Liver (tissue), 8 donors: ENCODE measurements at regions not wholly inside any gene's neighbourhood (a gene's known extent, or its start where the extent isn't known, plus 50 kb on each side); places are given as distances from the start of the nearest gene placed in this dataset.

Experiments
- DNase-seq: peaks from one replicate; pipeline ENCODE4 v3.0.0-alpha.2; 2017; ENCODE audit warnings: low spot score
- H3K27ac ChIP-seq, 2 donors: one replicate each; pipeline ENCODE4 v1.7.0; 2013; ENCODE audit warnings: inconsistent platforms in 2 of 2, low read length in 2 of 2, control low read depth in 1 of 2, low read depth in 1 of 2, mild to moderate bottlenecking in 1 of 2
- H3K27me3 ChIP-seq, 4 donors: one replicate each; pipeline versions ENCODE4 v1.6.1 to v1.7.0; 2013; ENCODE audit warnings: low read length in 3 of 4, inconsistent platforms in 1 of 4, mild to moderate bottlenecking in 1 of 4, moderate library complexity in 1 of 4; ENCODE audit not compliant: control insufficient read depth in 4 of 4, insufficient read depth in 4 of 4
- H3K36me3 ChIP-seq, 4 donors: one replicate each; pipeline versions ENCODE4 v1.6.1 to v1.7.0; 2013; ENCODE audit warnings: low read length in 3 of 4, mild to moderate bottlenecking in 3 of 4, low read depth in 1 of 4, moderate library complexity in 1 of 4; ENCODE audit not compliant: control insufficient read depth in 4 of 4, insufficient read depth in 3 of 4
- H3K4me1 ChIP-seq, 4 donors: one replicate each; pipeline versions ENCODE4 v1.6.1 to v1.7.0; 2013; ENCODE audit warnings: low read length in 3 of 4, mild to moderate bottlenecking in 3 of 4, moderate library complexity in 1 of 4; ENCODE audit not compliant: control insufficient read depth in 4 of 4, insufficient read depth in 4 of 4
- H3K4me3 ChIP-seq, 3 donors: one replicate each; pipeline versions ENCODE4 v1.6.1 to v1.7.0; 2013; ENCODE audit warnings: low read length in 3 of 3, control low read depth in 1 of 3, low read depth in 1 of 3, mild to moderate bottlenecking in 1 of 3
- H3K9ac ChIP-seq, 2 donors: one replicate each; pipeline ENCODE4 v1.7.0; 2013; ENCODE audit warnings: low read length in 2 of 2, mild to moderate bottlenecking in 2 of 2, moderate library complexity in 2 of 2, control low read depth in 1 of 2, low read depth in 1 of 2
- H3K9me3 ChIP-seq, 4 donors: one replicate each; pipeline versions ENCODE4 v1.6.1 to v1.7.0; 2013; ENCODE audit warnings: low read length in 3 of 4; ENCODE audit not compliant: control insufficient read depth in 4 of 4
- EGR1 ChIP-seq, 2 donors: IDR thresholded peaks; 2 replicates each; pipeline ENCODE4 v1.6.1; 2016 to 2018; ENCODE audit warnings: antibody characterized with exemption in 2 of 2, low read depth in 2 of 2
- FOXA1 ChIP-seq: IDR thresholded peaks from 2 replicates; pipeline ENCODE4 v1.6.1; 2016; ENCODE audit warnings: antibody characterized with exemption
- GABPA ChIP-seq, 2 donors: IDR thresholded peaks in 1 of 2; conservative IDR thresholded peaks in 1 of 2; 2 replicates each; pipeline ENCODE4 v1.6.1; 2016; ENCODE audit warnings: antibody characterized with exemption in 2 of 2, mild to moderate bottlenecking in 1 of 2, moderate library complexity in 1 of 2
- HNF4A ChIP-seq, 2 donors: conservative IDR thresholded peaks; 2 replicates each; pipeline ENCODE4 v1.6.1; 2016; ENCODE audit warnings: antibody characterized with exemption in 2 of 2, mild to moderate bottlenecking in 2 of 2
- HNF4G ChIP-seq: IDR thresholded peaks from 2 replicates; pipeline ENCODE4 v1.6.1; 2016; ENCODE audit warnings: antibody characterized with exemption
- NR2F2 ChIP-seq: IDR thresholded peaks from 2 replicates; pipeline ENCODE4 v1.6.1; 2016; ENCODE audit warnings: antibody characterized with exemption
- RAD21 ChIP-seq, 2 donors: IDR thresholded peaks; 2 replicates each; pipeline ENCODE4 v1.6.1; 2016; ENCODE audit warnings: antibody characterized with exemption in 2 of 2, mild to moderate bottlenecking in 2 of 2
- RXRA ChIP-seq, 2 donors: IDR thresholded peaks; 2 replicates each; pipeline ENCODE4 v1.6.1; 2017 to 2018; ENCODE audit warnings: antibody characterized with exemption in 2 of 2, mild to moderate bottlenecking in 1 of 2
- SP1 ChIP-seq: IDR thresholded peaks from 2 replicates; pipeline ENCODE4 v1.6.1; 2018; ENCODE audit warnings: antibody characterized with exemption, mild to moderate bottlenecking
- TAF1 ChIP-seq: conservative IDR thresholded peaks from 2 replicates; pipeline ENCODE4 v1.6.1; 2016; ENCODE audit warnings: antibody characterized with exemption, mild to moderate bottlenecking
- YY1 ChIP-seq: IDR thresholded peaks from 2 replicates; pipeline ENCODE4 v1.6.1; 2016; ENCODE audit warnings: antibody characterized with exemption, mild to moderate bottlenecking
- WGBS: extraction: QIAGEN DNeasy Blood & Tissue Kit; methylation state at CpG from one replicate; pipeline ENCODE4 v1.1.7; 2013; 5-methylcytosine and 5-hydroxymethylcytosine counted together
- TF ChIP-seq, protein P1 (sequence below): IDR thresholded peaks from 2 replicates; pipeline ENCODE4 v1.6.1; 2016; ENCODE audit warnings: antibody characterized with exemption
- TF ChIP-seq, protein P2 (sequence below): IDR thresholded peaks from 2 replicates; pipeline ENCODE4 v1.6.1; 2016; ENCODE audit warnings: antibody characterized with exemption, mild to moderate bottlenecking
- TF ChIP-seq, protein P3 (sequence below): IDR thresholded peaks from 2 replicates; pipeline ENCODE4 v1.6.1; 2016; ENCODE audit warnings: antibody characterized with exemption
- TF ChIP-seq, protein P4 (sequence below): IDR thresholded peaks from 2 replicates; pipeline ENCODE4 v1.6.1; 2016; ENCODE audit warnings: antibody characterized with exemption
- TF ChIP-seq, protein P5 (sequence below): fragments of 150-350 bp; IDR thresholded peaks from 2 replicates; pipeline ENCODE4 v1.5.1; 2017; ENCODE audit warnings: improper control_type of control experiment, low read depth, low read length; ENCODE audit not compliant: missing input control
- donor health status: healthy.
- donor health status: healthy.
- donor health status: healthy.
- donor health status: healthy.
- donor health status: healthy.

DNA sequence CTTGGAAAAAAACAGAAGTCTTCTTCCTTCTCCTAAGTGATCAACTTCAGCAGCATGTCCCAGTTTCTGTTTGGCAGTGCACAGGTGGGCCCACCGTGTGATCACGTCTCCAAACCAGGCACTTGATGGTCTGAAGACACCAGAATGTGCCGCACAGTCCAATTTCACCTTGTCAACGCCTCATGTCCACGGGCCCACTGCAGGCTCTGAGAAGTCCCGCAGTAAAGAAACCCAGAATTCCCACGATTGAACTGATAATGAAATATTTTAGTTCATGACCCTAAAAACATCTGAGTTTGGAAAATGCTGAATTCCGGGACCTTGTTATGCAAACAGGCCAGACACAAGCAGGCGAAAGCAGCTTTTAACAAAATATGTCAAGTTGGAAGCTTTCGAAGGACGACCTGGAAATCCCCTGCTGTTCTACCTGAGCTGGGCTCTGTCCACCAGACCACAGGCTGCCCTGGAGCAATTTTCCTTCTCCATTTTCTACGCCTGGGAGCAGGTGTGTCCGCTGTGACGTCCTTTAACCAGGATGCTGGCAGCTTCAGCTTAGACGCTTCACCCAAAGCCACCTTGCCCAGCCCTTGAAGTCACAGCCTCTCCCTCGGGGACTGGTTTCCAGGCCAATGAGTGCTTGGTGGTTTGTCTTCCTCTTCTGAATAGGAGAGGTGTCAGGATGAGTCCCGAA, 167.8 kb upstream of the IQSEC1 start:
- H3K36me3 ChIP-seq: no peaks in the 10 kb centered on the region
- no peaks in the 10 kb centered on the region for H3K4me1 ChIP-seq
- no peak overlapping the region for H3K9ac ChIP-seq
- no peaks in the 10 kb centered on the region for H3K9me3 ChIP-seq
- TF ChIP-seq, protein P1, sequence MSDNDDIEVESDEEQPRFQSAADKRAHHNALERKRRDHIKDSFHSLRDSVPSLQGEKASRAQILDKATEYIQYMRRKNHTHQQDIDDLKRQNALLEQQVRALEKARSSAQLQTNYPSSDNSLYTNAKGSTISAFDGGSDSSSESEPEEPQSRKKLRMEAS: no peak
- TF ChIP-seq, protein P2, sequence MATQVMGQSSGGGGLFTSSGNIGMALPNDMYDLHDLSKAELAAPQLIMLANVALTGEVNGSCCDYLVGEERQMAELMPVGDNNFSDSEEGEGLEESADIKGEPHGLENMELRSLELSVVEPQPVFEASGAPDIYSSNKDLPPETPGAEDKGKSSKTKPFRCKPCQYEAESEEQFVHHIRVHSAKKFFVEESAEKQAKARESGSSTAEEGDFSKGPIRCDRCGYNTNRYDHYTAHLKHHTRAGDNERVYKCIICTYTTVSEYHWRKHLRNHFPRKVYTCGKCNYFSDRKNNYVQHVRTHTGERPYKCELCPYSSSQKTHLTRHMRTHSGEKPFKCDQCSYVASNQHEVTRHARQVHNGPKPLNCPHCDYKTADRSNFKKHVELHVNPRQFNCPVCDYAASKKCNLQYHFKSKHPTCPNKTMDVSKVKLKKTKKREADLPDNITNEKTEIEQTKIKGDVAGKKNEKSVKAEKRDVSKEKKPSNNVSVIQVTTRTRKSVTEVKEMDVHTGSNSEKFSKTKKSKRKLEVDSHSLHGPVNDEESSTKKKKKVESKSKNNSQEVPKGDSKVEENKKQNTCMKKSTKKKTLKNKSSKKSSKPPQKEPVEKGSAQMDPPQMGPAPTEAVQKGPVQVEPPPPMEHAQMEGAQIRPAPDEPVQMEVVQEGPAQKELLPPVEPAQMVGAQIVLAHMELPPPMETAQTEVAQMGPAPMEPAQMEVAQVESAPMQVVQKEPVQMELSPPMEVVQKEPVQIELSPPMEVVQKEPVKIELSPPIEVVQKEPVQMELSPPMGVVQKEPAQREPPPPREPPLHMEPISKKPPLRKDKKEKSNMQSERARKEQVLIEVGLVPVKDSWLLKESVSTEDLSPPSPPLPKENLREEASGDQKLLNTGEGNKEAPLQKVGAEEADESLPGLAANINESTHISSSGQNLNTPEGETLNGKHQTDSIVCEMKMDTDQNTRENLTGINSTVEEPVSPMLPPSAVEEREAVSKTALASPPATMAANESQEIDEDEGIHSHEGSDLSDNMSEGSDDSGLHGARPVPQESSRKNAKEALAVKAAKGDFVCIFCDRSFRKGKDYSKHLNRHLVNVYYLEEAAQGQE: no peak
- TF ChIP-seq, protein P3, sequence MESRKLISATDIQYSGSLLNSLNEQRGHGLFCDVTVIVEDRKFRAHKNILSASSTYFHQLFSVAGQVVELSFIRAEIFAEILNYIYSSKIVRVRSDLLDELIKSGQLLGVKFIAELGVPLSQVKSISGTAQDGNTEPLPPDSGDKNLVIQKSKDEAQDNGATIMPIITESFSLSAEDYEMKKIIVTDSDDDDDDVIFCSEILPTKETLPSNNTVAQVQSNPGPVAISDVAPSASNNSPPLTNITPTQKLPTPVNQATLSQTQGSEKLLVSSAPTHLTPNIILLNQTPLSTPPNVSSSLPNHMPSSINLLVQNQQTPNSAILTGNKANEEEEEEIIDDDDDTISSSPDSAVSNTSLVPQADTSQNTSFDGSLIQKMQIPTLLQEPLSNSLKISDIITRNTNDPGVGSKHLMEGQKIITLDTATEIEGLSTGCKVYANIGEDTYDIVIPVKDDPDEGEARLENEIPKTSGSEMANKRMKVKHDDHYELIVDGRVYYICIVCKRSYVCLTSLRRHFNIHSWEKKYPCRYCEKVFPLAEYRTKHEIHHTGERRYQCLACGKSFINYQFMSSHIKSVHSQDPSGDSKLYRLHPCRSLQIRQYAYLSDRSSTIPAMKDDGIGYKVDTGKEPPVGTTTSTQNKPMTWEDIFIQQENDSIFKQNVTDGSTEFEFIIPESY: no peak
- TF ChIP-seq NR2F2 (no peak), RAD21 (IDR thresholded peaks at IDR 0.05) (no peak), SP1 (no peak), RXRA (IDR thresholded peaks at IDR 0.05) (no peak), YY1 (no peak), TAF1 (no peak)
- TF ChIP-seq, protein P4, sequence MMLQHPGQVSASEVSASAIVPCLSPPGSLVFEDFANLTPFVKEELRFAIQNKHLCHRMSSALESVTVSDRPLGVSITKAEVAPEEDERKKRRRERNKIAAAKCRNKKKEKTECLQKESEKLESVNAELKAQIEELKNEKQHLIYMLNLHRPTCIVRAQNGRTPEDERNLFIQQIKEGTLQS: no peak
- H3K27ac ChIP-seq: no peak overlapping the region
- WGBS: 79% methylated on average over 17 of the region's 17 CpGs
- no peak overlapping the region for H3K4me3 ChIP-seq
- no peaks in the 10 kb centered on the region for H3K27me3 ChIP-seq
- no peak for DNase-seq

DNA sequence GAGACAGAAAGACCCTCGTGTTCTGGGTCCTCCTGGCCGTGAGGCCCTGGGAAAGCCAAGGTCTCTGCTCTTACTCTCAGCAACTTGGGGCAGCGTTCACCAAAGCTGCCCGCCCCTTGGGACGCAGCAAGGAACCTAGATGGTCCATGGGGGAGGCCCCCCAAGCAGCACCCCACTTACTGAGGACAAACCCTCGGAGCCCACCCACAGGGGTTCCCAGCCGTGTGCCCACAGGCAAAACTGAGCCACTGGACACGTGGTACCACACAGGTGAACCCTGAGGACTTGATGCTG, 166.2 kb upstream of the IQSEC1 start:
- H3K9me3 ChIP-seq: no peaks in the 10 kb centered on the region
- DNase-seq: no peak
- WGBS: 80% methylated on average over 8 of the region's 8 CpGs
- no peaks in the 10 kb centered on the region for H3K36me3 ChIP-seq
- no peak overlapping the region for H3K27ac ChIP-seq
- H3K4me3 ChIP-seq: no peak overlapping the region
- no peak for TF ChIP-seq RAD21 (IDR thresholded peaks at IDR 0.05)
- TF ChIP-seq SP1: no peak
- TF ChIP-seq FOXA1: no peak
- TF ChIP-seq, protein P1: no peak
- no peak for TF ChIP-seq YY1
- TF ChIP-seq, protein P2: no peak
- TF ChIP-seq HNF4A (conservative IDR thresholded peaks at IDR 0.05): no peak
- TF ChIP-seq GABPA (IDR thresholded peaks at IDR 0.05 in 1 of 2, conservative IDR thresholded peaks at IDR 0.05 in 1 of 2): no peak
- TF ChIP-seq, protein P4: no peak
- no peak for TF ChIP-seq EGR1 (IDR thresholded peaks at IDR 0.05; ENCODE audit: low read depth in 2 of 2)
- TF ChIP-seq HNF4G: no peak
- no peak for TF ChIP-seq NR2F2
- TF ChIP-seq RXRA (IDR thresholded peaks at IDR 0.05): no peak
- TF ChIP-seq, protein P5, sequence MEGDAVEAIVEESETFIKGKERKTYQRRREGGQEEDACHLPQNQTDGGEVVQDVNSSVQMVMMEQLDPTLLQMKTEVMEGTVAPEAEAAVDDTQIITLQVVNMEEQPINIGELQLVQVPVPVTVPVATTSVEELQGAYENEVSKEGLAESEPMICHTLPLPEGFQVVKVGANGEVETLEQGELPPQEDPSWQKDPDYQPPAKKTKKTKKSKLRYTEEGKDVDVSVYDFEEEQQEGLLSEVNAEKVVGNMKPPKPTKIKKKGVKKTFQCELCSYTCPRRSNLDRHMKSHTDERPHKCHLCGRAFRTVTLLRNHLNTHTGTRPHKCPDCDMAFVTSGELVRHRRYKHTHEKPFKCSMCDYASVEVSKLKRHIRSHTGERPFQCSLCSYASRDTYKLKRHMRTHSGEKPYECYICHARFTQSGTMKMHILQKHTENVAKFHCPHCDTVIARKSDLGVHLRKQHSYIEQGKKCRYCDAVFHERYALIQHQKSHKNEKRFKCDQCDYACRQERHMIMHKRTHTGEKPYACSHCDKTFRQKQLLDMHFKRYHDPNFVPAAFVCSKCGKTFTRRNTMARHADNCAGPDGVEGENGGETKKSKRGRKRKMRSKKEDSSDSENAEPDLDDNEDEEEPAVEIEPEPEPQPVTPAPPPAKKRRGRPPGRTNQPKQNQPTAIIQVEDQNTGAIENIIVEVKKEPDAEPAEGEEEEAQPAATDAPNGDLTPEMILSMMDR: no peak
- no peaks in the 10 kb centered on the region for H3K27me3 ChIP-seq
- H3K9ac ChIP-seq: no peak overlapping the region
- no peaks in the 10 kb centered on the region for H3K4me1 ChIP-seq
